GM18517 (cell line): ENCODE measurements at regions not wholly inside any gene's neighbourhood (a gene's known extent, or its start where the extent isn't known, plus 50 kb on each side); places are given as distances from the start of the nearest gene placed in this dataset.
A peak's percentile ranks its signal among the peaks of the same experiment; 100 is the strongest.
"Not testable (repeated sequence)": the region's sequence is repeated elsewhere in the genome, so short reads cannot be mapped to it uniquely, and the experiment has no call there.

Experiments used
- ATAC-seq: cut with Tn5 transposase; IDR thresholded peaks from one replicate; pipeline ENCODE4 v1.9.1; 2021; ENCODE audit warnings: mild to moderate bottlenecking, moderate library complexity; ENCODE audit not compliant: unreplicated experiment

GRCh38 chr11:13168271-13168670 lies 109.3 kb upstream of the BMAL1 start:
- no peak for ATAC-seq

GRCh38 chr11:13169709-13170108 lies 107.9 kb upstream of the BMAL1 start:
- ATAC-seq, result no peak

- no peak for ATAC-seq
Observed at GRCh38 chr11:13174090-13174489, 103.5 kb upstream of the BMAL1 start.

- ATAC-seq, result no peak
Observed at GRCh38 chr11:13183094-13183825, 94.3 kb upstream of the BMAL1 start.

- ATAC-seq, result no peak
Observed at GRCh38 chr11:13183826-13184196, 93.8 kb upstream of the BMAL1 start.

- ATAC-seq, result no peak
Observed at GRCh38 chr11:13184295-13184794, 93.2 kb upstream of the BMAL1 start.

GRCh38 chr11:13188179-13188578 lies 89.4 kb upstream of the BMAL1 start:
- no peak for ATAC-seq

- no peak for ATAC-seq
Observed at GRCh38 chr11:13189561-13190426, 87.8 kb upstream of the BMAL1 start.

- ATAC-seq, result no peak
Observed at GRCh38 chr11:13193613-13194012, 84.0 kb upstream of the BMAL1 start.

GRCh38 chr11:13197374-13197773 lies 80.2 kb upstream of the BMAL1 start:
- ATAC-seq, result not testable (repeated sequence)

- peak; percentile 51 for ATAC-seq
Observed at GRCh38 chr11:13205486-13205885, 72.1 kb upstream of the BMAL1 start.

- ATAC-seq, result no peak
Observed at GRCh38 chr11:13206086-13206640, 71.4 kb upstream of the BMAL1 start.

GRCh38 chr11:13207270-13207664 lies 70.3 kb upstream of the BMAL1 start:
- no peak for ATAC-seq

GRCh38 chr11:13207665-13208594 lies 69.7 kb upstream of the BMAL1 start:
- ATAC-seq, result no peak

GRCh38 chr11:13208921-13209320 lies 68.7 kb upstream of the BMAL1 start:
- no peak for ATAC-seq

GRCh38 chr11:13209379-13209778 lies 68.2 kb upstream of the BMAL1 start:
- no peak for ATAC-seq

GRCh38 chr11:13210424-13210823 lies 67.2 kb upstream of the BMAL1 start:
- ATAC-seq, result no peak

- ATAC-seq, result no peak
Observed at GRCh38 chr11:13214276-13214675, 63.3 kb upstream of the BMAL1 start.

- ATAC-seq, result no peak
Observed at GRCh38 chr11:13215149-13215548, 62.4 kb upstream of the BMAL1 start.

GRCh38 chr11:13216019-13216710 lies 61.4 kb upstream of the BMAL1 start:
- no peak for ATAC-seq
